ENCODE measurements at regions not wholly inside any gene's neighbourhood (a gene's known extent, or its start where the extent isn't known, plus 50 kb on each side); places are given as distances from the start of the nearest gene placed in this dataset.
A peak's percentile ranks its signal among the peaks of the same experiment; 100 is the strongest.

GRCh38 chr22:27088026-27088425 is 430.6 kb downstream of the MIAT start:
- Histone ChIP-seq H2BK12ac (ENCODE audit: low read length in 2 of 2) (no peak overlapping the region), H3K4ac (ENCODE audit: low read depth in 1 of 2, low read length in 2 of 2) (no peak overlapping the region), H4K8ac (ENCODE audit: low read length) (no peak overlapping the region), H3K9me3 (ENCODE audit: control insufficient read depth, low read length) (peaks cover 16% of the 10 kb centered on the region), H3K14ac (ENCODE audit: low read length in 2 of 2) (no peak overlapping the region), H4K91ac (ENCODE audit: low read length) (no peak overlapping the region), H2BK5ac (ENCODE audit: low read depth, low read length, poor library complexity, severe bottlenecking) (no peak overlapping the region), H2BK15ac (ENCODE audit: low read depth, poor library complexity, severe bottlenecking) (no peak overlapping the region), H3K4me3 (ENCODE audit: insufficient read depth in 1 of 2, low read depth in 1 of 2, low read length in 2 of 2) (no peak overlapping the region), H3K9ac (ENCODE audit: low read length) (no peak overlapping the region), H3K4me1 (ENCODE audit: control insufficient read depth, insufficient read depth, low read depth, low read length) (peaks cover 4% of the 10 kb centered on the region), H3K4me2 (ENCODE audit: low read length, poor library complexity, severe bottlenecking) (no peak overlapping the region), H3K18ac (ENCODE audit: low read depth in 1 of 2, low read length in 2 of 2) (no peak overlapping the region), H3K23ac (ENCODE audit: low read length in 2 of 2) (no peak overlapping the region), H2AFZ (ENCODE audit: low read depth, low read length) (no peak overlapping the region), H2AK5ac (ENCODE audit: low read length, severe bottlenecking) (no peak overlapping the region), H2BK120ac (ENCODE audit: low read depth, low read length) (no peak overlapping the region), H3K27ac (ENCODE audit: low read length, poor library complexity, severe bottlenecking) (no peak overlapping the region), H3K27me3 (ENCODE audit: control insufficient read depth in 1 of 2, insufficient read depth in 1 of 2, low read length in 2 of 2) (peaks cover 21 to 89% of the 10 kb centered on the region in 2 experiments), H3K79me1 (replicated peaks; ENCODE audit: low read length, poor library complexity, severe bottlenecking) (no peaks in the 10 kb centered on the region), H3K36me3 (ENCODE audit: control insufficient read depth in 1 of 2, insufficient read depth in 2 of 2, low read depth in 1 of 2, low read length in 2 of 2) (no peaks in the 10 kb centered on the region)
- no peak for DNase-seq
- no CpG with 5 or more reads among the region's 1 CpG for WGBS

GRCh38 chr22:27089264-27089663 is 431.9 kb downstream of the MIAT start:
- H3K4me3 ChIP-seq (ENCODE audit: insufficient read depth in 1 of 2, low read depth in 1 of 2, low read length in 2 of 2) = no peak overlapping the region
- peaks cover 21 to 89% of the 10 kb centered on the region in 2 experiments for H3K27me3 ChIP-seq (ENCODE audit: control insufficient read depth in 1 of 2, insufficient read depth in 1 of 2, low read length in 2 of 2)
- DNase-seq = no peak
- no peaks in the 10 kb centered on the region for H3K36me3 ChIP-seq (ENCODE audit: control insufficient read depth in 1 of 2, insufficient read depth in 2 of 2, low read depth in 1 of 2, low read length in 2 of 2)
- H3K14ac ChIP-seq (ENCODE audit: low read length in 2 of 2) = no peak overlapping the region
- H4K8ac ChIP-seq (ENCODE audit: low read length) = no peak overlapping the region
- no peak overlapping the region for H3K23ac ChIP-seq (ENCODE audit: low read length in 2 of 2)
- H2BK120ac ChIP-seq (ENCODE audit: low read depth, low read length) = no peak overlapping the region
- no peak overlapping the region for H2BK12ac ChIP-seq (ENCODE audit: low read length in 2 of 2)
- H2AK5ac ChIP-seq (ENCODE audit: low read length, severe bottlenecking) = no peak overlapping the region
- WGBS = 61% methylated on average over 3 of the region's 3 CpGs
- H2AFZ ChIP-seq (ENCODE audit: low read depth, low read length) = no peak overlapping the region
- no peak overlapping the region for H3K4me2 ChIP-seq (ENCODE audit: low read length, poor library complexity, severe bottlenecking)
- H3K9me3 ChIP-seq (ENCODE audit: control insufficient read depth, low read length) = peaks cover 16% of the 10 kb centered on the region
- no peaks in the 10 kb centered on the region for H3K79me1 ChIP-seq (replicated peaks; ENCODE audit: low read length, poor library complexity, severe bottlenecking)
- H2BK5ac ChIP-seq (ENCODE audit: low read depth, low read length, poor library complexity, severe bottlenecking) = no peak overlapping the region
- H3K4me1 ChIP-seq (ENCODE audit: control insufficient read depth, insufficient read depth, low read depth, low read length) = peaks cover 4% of the 10 kb centered on the region
- H3K4ac ChIP-seq (ENCODE audit: low read depth in 1 of 2, low read length in 2 of 2) = no peak overlapping the region
- no peak overlapping the region for H3K18ac ChIP-seq (ENCODE audit: low read depth in 1 of 2, low read length in 2 of 2)
- H4K91ac ChIP-seq (ENCODE audit: low read length) = no peak overlapping the region
- H2BK15ac ChIP-seq (ENCODE audit: low read depth, poor library complexity, severe bottlenecking) = no peak overlapping the region
- H3K9ac ChIP-seq (ENCODE audit: low read length) = no peak overlapping the region
- no peak overlapping the region for H3K27ac ChIP-seq (ENCODE audit: low read length, poor library complexity, severe bottlenecking)

- Histone ChIP-seq H3K79me1 (replicated peaks; ENCODE audit: low read length, poor library complexity, severe bottlenecking) (no peaks in the 10 kb centered on the region), H3K4ac (ENCODE audit: low read depth in 1 of 2, low read length in 2 of 2) (no peak overlapping the region), H3K4me2 (ENCODE audit: low read length, poor library complexity, severe bottlenecking) (no peak overlapping the region), H3K23ac (ENCODE audit: low read length in 2 of 2) (no peak overlapping the region), H2BK5ac (ENCODE audit: low read depth, low read length, poor library complexity, severe bottlenecking) (no peak overlapping the region), H3K27me3 (ENCODE audit: control insufficient read depth in 1 of 2, insufficient read depth in 1 of 2, low read length in 2 of 2) (peaks cover 15 to 89% of the 10 kb centered on the region in 2 experiments), H3K9ac (ENCODE audit: low read length) (no peak overlapping the region), H3K4me1 (ENCODE audit: control insufficient read depth, insufficient read depth, low read depth, low read length) (peaks cover 4% of the 10 kb centered on the region), H3K14ac (ENCODE audit: low read length in 2 of 2) (no peak overlapping the region), H2BK120ac (ENCODE audit: low read depth, low read length) (no peak overlapping the region), H2AK5ac (ENCODE audit: low read length, severe bottlenecking) (no peak overlapping the region), H3K36me3 (ENCODE audit: control insufficient read depth in 1 of 2, insufficient read depth in 2 of 2, low read depth in 1 of 2, low read length in 2 of 2) (no peaks in the 10 kb centered on the region), H4K91ac (ENCODE audit: low read length) (no peak overlapping the region), H3K27ac (ENCODE audit: low read length, poor library complexity, severe bottlenecking) (no peak overlapping the region), H2BK12ac (ENCODE audit: low read length in 2 of 2) (no peak overlapping the region), H2AFZ (ENCODE audit: low read depth, low read length) (no peak overlapping the region), H3K4me3 (ENCODE audit: insufficient read depth in 1 of 2, low read depth in 1 of 2, low read length in 2 of 2) (no peak overlapping the region), H3K18ac (ENCODE audit: low read depth in 1 of 2, low read length in 2 of 2) (no peak overlapping the region), H2BK15ac (ENCODE audit: low read depth, poor library complexity, severe bottlenecking) (peak overlapping the region; percentile 30), H3K9me3 (ENCODE audit: control insufficient read depth, low read length) (peaks cover 16% of the 10 kb centered on the region), H4K8ac (ENCODE audit: low read length) (no peak overlapping the region)
- 90% methylated on average over 17 of the region's 17 CpGs for WGBS
- no peak for DNase-seq
These were observed 433.2 kb downstream of the MIAT start for GRCh38 chr22:27090611-27091011.

- H3K4me1 ChIP-seq (ENCODE audit: control insufficient read depth, insufficient read depth, low read depth, low read length) = peaks cover 4% of the 10 kb centered on the region
- H3K4me3 ChIP-seq (ENCODE audit: insufficient read depth in 1 of 2, low read depth in 1 of 2, low read length in 2 of 2) = no peak overlapping the region
- no peak overlapping the region for H3K9ac ChIP-seq (ENCODE audit: low read length)
- H3K23ac ChIP-seq (ENCODE audit: low read length in 2 of 2) = no peak overlapping the region
- H2BK12ac ChIP-seq (ENCODE audit: low read length in 2 of 2) = no peak overlapping the region
- no peak overlapping the region for H3K4me2 ChIP-seq (ENCODE audit: low read length, poor library complexity, severe bottlenecking)
- no peaks in the 10 kb centered on the region for H3K79me1 ChIP-seq (replicated peaks; ENCODE audit: low read length, poor library complexity, severe bottlenecking)
- no peak overlapping the region for H3K27ac ChIP-seq (ENCODE audit: low read length, poor library complexity, severe bottlenecking)
- no peak overlapping the region for H2AFZ ChIP-seq (ENCODE audit: low read depth, low read length)
- H2AK5ac ChIP-seq (ENCODE audit: low read length, severe bottlenecking) = no peak overlapping the region
- no peak overlapping the region for H4K91ac ChIP-seq (ENCODE audit: low read length)
- peaks cover 6% of the 10 kb centered on the region for H3K9me3 ChIP-seq (ENCODE audit: control insufficient read depth, low read length)
- no peak overlapping the region for H3K4ac ChIP-seq (ENCODE audit: low read depth in 1 of 2, low read length in 2 of 2)
- H2BK5ac ChIP-seq (ENCODE audit: low read depth, low read length, poor library complexity, severe bottlenecking) = no peak overlapping the region
- peak overlapping the region in 1 of 2 experiments; percentile 75 for H3K14ac ChIP-seq (ENCODE audit: low read length in 2 of 2)
- H3K27me3 ChIP-seq (ENCODE audit: control insufficient read depth in 1 of 2, insufficient read depth in 1 of 2, low read length in 2 of 2) = peaks cover 7 to 96% of the 10 kb centered on the region in 2 experiments
- no peak overlapping the region for H2BK120ac ChIP-seq (ENCODE audit: low read depth, low read length)
- DNase-seq = no peak
- H3K36me3 ChIP-seq (ENCODE audit: control insufficient read depth in 1 of 2, insufficient read depth in 2 of 2, low read depth in 1 of 2, low read length in 2 of 2) = no peaks in the 10 kb centered on the region
- peak overlapping the region in 1 of 2 experiments; percentile 5 for H3K18ac ChIP-seq (ENCODE audit: low read depth in 1 of 2, low read length in 2 of 2)
- H4K8ac ChIP-seq (ENCODE audit: low read length) = no peak overlapping the region
- H2BK15ac ChIP-seq (ENCODE audit: low read depth, poor library complexity, severe bottlenecking) = no peak overlapping the region
- 82% methylated on average over 4 of the region's 4 CpGs for WGBS
These were observed 436.0 kb downstream of the MIAT start for GRCh38 chr22:27093422-27093821.
